NCI-H2196 (cell line): ENCODE measurements at regions not wholly inside any gene's neighbourhood (a gene's known extent, or its start where the extent isn't known, plus 50 kb on each side); places are given as distances from the start of the nearest gene placed in this dataset.
"Not testable (repeated sequence)": the region's sequence is repeated elsewhere in the genome, so short reads cannot be mapped to it uniquely, and the experiment has no call there.

Experiments
- DNase-seq: peaks from one replicate; lab custom pipeline; 2025; ENCODE audit not compliant: unreplicated experiment; lab: John Stamatoyannopoulos, UW

DNA sequence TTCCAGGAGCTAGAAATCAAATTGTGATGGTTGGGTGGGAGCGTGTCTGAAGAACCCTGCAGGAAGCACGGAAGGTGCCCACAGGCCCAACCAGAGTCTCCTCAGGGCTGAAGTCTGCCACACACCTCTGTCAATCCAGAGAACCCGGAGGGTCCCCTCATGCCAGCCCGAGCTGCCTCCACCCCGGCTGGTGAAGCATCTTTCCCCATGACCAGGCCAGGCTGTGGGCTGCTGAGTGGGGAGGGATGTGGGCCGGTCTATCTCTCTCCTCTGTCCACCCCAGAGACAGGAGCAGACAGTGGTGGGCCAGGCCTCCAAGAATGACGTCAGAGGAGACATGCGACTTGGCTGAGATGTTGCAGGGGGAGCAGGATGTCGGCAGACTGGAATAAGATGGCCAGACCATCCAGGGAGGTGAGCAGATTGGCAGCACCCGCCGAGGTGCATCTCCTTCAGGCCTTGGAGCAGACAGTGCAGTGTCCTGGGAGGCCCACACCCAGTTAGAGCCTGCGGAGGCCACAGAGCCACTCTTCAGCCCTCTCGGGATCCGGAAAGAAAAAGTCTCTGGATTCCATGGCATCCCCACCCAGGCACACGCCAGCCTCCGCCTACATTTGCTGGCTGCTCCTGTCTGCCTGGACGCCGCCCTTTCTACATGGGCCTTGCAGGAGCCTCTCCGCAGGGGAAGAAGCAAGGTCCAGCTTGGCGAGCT, 1524.9 kb downstream of the BRD1 start:
- DNase-seq, result no peak

DNA sequence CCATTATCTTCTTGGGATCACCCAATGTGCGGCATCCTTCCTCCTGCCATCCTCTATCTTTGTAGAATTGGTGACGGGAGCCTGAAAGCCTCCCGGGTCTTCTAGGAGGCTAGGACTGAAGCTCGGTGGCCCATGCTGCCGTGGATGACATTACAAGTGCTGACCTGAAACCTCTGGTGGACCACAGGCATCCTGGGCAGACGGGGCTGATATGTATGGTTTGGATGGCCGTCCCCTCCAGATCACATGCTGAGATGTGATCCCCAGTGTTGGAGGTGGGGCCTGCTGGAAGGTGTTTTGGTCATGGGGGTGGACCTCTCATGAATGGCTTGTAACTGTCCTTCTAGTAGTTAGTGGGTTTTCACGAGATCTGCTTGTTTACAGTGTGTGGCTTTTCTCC, 1525.8 kb downstream of the BRD1 start:
- DNase-seq, result no peak

GRCh38 chr22:48301421-48301820, 1526.3 kb downstream of the BRD1 start:
- DNase-seq, result no peak

- no peak for DNase-seq
Measured at GRCh38 chr22:48300877-48301276, 1526.8 kb downstream of the BRD1 start.

GRCh38 chr22:48299801-48300200, 1527.9 kb downstream of the BRD1 start:
- DNase-seq, result no peak

GRCh38 chr22:48299124-48299523, 1528.5 kb downstream of the BRD1 start:
- no peak for DNase-seq

DNA sequence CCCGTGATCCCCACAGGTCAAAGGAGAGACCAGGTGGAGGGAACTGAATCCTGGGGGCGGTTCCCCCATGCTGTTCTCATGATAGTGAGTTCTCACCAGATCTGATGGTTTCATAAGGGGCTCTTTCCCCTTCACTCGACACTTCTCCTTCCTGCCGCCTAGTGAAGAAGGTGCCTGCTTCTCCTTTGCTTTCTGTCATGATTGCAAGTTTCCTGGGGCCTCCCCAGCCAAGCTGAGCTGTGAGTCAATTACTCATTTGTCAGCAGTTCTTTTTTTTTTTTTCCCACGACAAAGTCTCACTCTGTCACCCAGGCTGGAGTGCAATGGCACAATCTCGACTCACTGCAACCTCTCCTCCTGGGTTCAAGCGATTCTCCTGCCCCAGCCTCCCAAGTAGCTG, 1530.4 kb downstream of the BRD1 start:
- no peak for DNase-seq

DNA sequence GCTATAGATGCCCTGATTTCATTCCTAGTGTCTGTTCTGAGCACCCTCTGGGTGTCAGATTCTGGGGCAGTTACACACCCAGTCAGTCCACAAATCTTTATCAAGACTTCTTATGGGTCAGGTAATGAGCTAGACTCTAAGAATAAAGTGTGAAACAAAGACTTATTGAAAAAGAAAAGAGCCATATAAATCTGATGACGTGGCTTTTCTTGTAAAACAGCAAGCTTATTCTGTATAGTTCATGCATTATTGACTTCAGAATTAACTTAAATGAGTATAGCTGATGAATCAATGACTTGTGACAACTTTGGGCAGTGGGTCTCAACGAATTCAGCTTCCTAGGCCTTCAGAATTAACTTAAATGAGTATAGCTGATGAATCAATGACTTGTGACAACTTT, 1527.5 kb downstream of the TBC1D22A start:
- not testable (repeated sequence) for DNase-seq

GRCh38 chr22:48288376-48288940, 1526.0 kb downstream of the TBC1D22A start:
- no peak for DNase-seq

DNA sequence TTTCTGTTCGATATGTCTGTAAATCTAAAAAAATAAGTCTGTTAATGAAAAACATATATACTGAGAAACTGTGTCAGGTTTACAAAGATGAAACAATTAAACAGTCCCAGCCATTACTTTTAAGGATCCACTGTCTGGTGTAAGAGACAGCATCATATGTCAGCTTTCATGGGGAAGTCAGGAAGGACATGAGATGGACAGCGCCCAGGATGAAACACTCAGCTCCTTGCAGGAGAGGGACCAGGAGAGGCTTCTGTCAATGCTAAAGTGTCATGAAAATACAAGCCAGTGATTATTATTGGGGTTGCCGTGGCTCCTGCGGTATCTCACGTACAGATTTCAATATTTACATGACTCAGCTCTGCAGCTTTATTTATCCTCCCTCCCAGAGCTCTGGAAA, 1524.6 kb downstream of the TBC1D22A start:
- no peak for DNase-seq

GRCh38 chr22:48284671-48285070, 1522.2 kb downstream of the TBC1D22A start:
- DNase-seq, result no peak

DNA sequence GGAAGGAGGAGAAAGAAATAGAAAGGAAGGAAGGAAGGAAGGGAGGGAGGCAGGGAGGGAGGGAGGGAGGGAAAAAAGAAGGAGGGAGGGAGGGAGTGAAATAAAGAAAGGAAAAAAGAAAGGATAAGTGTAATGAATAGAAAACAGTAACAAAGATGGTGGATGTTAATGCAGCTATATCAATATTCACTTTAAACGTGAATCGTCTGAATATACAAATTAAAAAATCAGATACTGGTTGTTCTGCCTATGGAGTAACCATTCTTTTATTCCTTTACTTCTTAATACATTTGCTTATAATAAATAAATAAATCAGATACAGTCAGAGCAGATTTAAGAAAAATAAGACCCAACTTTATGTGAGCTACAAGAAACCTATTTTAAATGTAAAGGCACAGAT, 1520.4 kb downstream of the TBC1D22A start:
- no peak for DNase-seq

GRCh38 chr22:48279461-48279756, 1517.0 kb downstream of the TBC1D22A start:
- no peak for DNase-seq

DNA sequence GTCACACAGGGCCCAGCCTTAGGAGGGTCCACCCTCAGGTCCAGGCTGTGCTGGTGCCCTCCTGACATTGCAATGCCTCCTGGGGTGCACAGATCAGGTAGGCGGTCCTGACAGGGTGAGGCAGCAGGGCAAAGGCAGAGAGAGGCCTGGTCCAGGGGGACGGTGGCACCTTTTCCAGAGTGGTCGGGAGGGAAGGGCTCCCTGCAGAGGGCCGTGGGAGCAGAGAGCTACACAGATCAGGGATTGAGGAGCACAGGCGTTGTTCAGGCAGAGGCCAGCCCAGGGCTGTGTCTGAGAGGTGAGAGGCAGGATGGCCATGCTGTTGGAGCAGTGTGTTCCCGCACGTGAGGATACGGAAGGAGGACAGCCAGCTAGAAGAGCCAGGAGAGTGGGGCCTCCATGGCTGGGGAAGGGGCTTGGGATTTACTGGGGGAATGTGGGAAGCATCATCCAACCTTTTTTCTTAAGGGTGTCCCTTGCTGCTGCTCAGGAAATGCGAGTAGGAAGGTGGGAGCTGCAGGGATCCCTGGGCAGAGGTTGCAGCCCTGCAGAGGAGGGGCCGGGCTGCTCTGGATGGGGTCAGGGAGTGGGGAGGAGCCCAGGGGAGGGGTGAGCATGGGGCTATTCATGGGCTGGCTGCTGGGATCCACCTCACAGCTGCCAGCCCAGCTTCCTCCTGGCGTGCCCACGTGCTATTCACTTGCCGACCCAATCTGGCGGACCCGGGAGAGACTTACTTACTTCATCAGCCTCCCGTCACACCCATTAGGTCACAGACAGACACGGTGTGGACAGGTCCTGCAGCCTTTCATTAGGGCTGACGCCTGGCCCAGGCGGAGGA, 1516.4 kb downstream of the TBC1D22A start:
- no peak for DNase-seq

- no peak for DNase-seq
Measured at GRCh38 chr22:48277868-48278581, 1515.6 kb downstream of the TBC1D22A start.

GRCh38 chr22:48276994-48277867, 1514.8 kb downstream of the TBC1D22A start:
- no peak for DNase-seq

DNA sequence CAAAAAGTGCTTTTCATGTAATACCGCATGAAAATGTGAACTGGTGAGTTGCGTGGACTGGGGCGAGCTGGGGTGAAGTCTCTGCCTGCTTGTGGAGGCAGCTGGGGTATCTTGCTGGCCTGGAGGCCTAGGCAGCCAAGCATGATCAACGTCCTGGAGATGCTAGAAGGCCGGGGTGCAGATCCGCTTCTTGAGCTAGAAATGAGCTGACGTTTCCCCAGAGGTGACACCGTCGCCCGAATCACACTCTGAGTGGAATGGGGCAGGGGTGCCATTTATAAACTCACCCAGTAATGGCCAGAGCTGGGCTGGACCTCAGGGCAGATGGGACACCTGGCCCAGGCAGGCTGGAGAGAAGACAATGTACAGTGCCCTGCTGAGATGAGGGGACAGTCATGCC, 1513.0 kb downstream of the TBC1D22A start:
- no peak for DNase-seq

- DNase-seq, result no peak
Measured at GRCh38 chr22:48270731-48271130, 1508.3 kb downstream of the TBC1D22A start.

DNA sequence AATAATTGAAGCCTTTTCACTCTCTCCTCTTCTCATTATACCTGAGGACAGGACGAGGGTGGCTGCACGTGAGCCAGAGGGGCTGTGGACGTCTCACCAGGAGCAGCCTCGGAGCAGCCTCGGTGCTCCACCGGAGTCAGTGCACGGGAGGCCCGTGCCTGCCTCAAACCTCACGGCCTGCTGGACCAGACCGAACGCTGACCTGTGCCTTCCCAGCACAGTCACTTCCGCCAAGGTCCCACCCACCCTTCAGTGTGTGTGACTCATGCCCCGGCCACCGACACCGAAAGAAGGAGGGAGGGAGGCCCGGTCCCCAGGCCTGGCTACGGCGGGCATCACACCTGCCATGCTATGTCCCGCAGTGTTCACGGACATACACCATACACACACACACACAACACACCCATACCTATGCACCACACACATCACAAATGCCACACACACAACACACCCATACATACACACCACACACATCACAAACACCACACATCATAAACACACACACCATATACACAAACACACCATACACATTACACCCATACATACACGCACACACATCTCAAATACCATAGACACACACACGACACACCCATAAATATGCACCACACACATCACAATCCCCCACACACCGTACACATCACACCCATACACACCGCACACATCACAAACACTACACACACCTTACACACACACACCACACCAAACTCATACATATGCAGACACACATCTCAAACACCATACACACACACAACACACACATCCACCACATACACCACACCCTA, 1506.5 kb downstream of the TBC1D22A start:
- DNase-seq, result no peak

DNA sequence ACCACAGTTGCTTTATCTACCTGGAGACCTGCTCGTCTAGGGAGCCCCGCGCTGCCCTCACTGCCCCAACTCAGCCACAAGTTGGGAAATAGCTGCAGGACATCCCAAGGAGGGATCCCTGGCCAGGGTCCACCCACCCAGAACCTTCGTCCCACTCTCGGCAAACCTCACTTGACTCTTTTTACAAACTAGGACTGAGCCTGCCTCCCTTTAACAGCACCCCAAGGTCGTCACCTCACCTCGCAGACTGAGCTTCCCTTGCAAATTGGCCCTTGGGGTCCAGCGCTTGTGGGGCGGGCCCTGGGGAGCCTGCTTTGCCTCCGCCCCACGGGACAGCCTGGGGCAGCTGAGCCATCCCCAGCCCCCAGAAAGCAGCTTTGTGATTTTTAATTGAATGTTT, 1505.8 kb downstream of the TBC1D22A start:
- no peak for DNase-seq
